HFFc6 (cell line): ENCODE measurements at regions not wholly inside any gene's neighbourhood (a gene's known extent, or its start where the extent isn't known, plus 50 kb on each side); places are given as distances from the start of the nearest gene placed in this dataset.

Experiments
- DNase-seq: peaks from one replicate; pipeline ENCODE4 v3.0.0-alpha.2; 2018
- H3K27ac Mint-ChIP-seq: 2 replicates; pipeline ENCODE4 v1.8.0; 2020; ENCODE audit warnings: mild to moderate bottlenecking, mixed read lengths
- H3K27me3 Mint-ChIP-seq: 2 replicates; pipeline ENCODE4 v1.8.0; 2021; ENCODE audit warnings: mild to moderate bottlenecking, moderate library complexity, mixed read lengths; ENCODE audit not compliant: insufficient read depth
- H3K36me3 Mint-ChIP-seq: 2 replicates; pipeline ENCODE4 v1.8.0; 2021; ENCODE audit warnings: low read depth, mixed read lengths
- H3K4me1 Mint-ChIP-seq: 2 replicates; pipeline ENCODE4 v1.8.0; 2020; ENCODE audit warnings: low read depth, mixed read lengths
- H3K4me3 Mint-ChIP-seq: 2 replicates; pipeline ENCODE4 v1.8.0; 2020; ENCODE audit warnings: mild to moderate bottlenecking, moderate library complexity, mixed read lengths
- H3K9me3 Mint-ChIP-seq: 2 replicates; pipeline ENCODE4 v1.8.0; 2020; ENCODE audit warnings: mild to moderate bottlenecking, mixed read lengths
- TF ChIP-seq, protein P1 (sequence below): fragments of 200-600 bp; sonication (generic); IDR thresholded peaks from 2 replicates; pipeline ENCODE4 v1.5.0; 2021; ENCODE audit warnings: antibody characterized with exemption, mild to moderate bottlenecking

DNA sequence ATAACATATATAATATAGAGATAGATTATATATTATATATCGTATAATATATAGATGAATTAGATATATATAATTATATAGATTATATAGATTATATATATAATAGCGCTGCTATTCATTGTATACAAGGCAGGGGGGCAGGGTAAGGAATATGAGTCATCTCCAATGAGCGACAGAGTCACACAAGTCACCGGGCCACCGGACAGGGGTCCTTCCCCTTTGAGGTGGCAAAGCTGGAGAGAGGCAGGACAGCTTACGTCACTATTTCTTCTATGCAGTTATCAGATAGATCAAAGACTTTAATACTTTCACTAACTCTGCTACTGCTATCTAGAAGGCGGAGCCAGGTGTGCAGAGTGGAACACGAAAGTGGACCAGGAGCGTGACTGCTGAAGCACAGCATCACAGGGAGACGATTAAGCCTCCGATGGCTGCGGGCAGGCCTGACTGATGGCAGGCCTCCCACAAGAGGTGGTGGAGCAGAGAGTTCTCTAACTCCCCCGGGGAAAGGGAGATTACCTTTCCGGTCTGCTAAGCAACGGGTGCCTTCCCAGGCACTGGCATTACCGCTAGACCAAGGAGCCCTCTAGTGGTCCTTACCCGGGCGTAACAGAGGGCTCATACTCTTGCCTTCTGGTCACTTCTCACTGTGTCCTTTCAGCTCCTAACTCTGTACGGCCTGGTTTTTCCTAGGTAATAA lies 2154.7 kb downstream of the MRPL39 start:
- TF ChIP-seq, protein P1, sequence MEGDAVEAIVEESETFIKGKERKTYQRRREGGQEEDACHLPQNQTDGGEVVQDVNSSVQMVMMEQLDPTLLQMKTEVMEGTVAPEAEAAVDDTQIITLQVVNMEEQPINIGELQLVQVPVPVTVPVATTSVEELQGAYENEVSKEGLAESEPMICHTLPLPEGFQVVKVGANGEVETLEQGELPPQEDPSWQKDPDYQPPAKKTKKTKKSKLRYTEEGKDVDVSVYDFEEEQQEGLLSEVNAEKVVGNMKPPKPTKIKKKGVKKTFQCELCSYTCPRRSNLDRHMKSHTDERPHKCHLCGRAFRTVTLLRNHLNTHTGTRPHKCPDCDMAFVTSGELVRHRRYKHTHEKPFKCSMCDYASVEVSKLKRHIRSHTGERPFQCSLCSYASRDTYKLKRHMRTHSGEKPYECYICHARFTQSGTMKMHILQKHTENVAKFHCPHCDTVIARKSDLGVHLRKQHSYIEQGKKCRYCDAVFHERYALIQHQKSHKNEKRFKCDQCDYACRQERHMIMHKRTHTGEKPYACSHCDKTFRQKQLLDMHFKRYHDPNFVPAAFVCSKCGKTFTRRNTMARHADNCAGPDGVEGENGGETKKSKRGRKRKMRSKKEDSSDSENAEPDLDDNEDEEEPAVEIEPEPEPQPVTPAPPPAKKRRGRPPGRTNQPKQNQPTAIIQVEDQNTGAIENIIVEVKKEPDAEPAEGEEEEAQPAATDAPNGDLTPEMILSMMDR: no peak
- Mint-ChIP-seq H3K27ac (no peak overlapping the region), H3K36me3 (no peaks in the 10 kb centered on the region), H3K9me3 (peaks cover 31% of the 10 kb centered on the region), H3K4me1 (no peaks in the 10 kb centered on the region), H3K27me3 (no peaks in the 10 kb centered on the region; the same call in 1 of the 2 replicates), H3K4me3 (no peak overlapping the region)
- DNase-seq: no peak

DNA sequence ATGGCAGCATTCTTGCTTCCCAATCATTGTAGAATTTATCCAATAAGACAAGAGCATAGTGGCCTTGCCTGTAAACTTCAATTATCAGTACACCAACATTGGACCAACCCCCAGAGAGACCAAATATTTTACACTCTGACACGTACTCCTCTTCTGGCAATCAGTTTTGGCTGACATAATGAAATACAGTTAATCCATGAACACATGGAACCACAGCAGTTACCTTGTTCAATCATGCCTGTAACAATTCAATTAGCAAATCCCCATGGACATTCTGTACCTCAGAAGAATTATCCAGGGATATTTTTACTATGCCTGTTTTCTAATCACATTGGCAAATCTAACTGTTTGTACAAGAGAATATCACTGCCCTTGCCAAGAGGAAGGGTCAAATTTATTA lies 2162.0 kb downstream of the MRPL39 start:
- H3K9me3 Mint-ChIP-seq: peaks cover 32% of the 10 kb centered on the region
- TF ChIP-seq, protein P1: no peak
- no peak overlapping the region for H3K4me3 Mint-ChIP-seq
- no peaks in the 10 kb centered on the region for H3K27me3 Mint-ChIP-seq
- no peaks in the 10 kb centered on the region for H3K36me3 Mint-ChIP-seq
- H3K27ac Mint-ChIP-seq: no peak overlapping the region
- H3K4me1 Mint-ChIP-seq: no peaks in the 10 kb centered on the region
- DNase-seq: no peak

DNA sequence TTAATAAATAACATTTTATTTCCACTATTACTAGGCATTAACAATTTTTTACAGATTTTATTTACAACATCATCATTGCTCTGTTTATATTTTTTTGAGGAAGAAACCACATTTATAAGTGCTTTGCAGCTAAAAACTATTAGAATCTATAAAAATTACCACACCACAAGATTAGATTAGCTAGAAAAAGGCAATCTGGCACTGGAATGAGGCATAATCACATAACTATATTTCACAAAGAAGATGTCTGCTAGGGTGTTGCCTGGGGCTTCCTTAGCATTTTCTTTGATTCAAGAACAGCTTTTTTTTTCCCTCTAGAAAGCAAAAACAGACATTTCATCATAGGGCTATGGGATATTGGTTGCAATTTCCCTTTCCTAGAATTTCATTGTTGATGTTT lies 2169.2 kb downstream of the MRPL39 start:
- H3K9me3 Mint-ChIP-seq: peaks cover 30% of the 10 kb centered on the region
- H3K4me3 Mint-ChIP-seq: no peak overlapping the region
- TF ChIP-seq, protein P1: no peak
- no peaks in the 10 kb centered on the region for H3K27me3 Mint-ChIP-seq
- no peaks in the 10 kb centered on the region for H3K4me1 Mint-ChIP-seq
- no peak overlapping the region for H3K27ac Mint-ChIP-seq
- peaks cover 6% of the 10 kb centered on the region; the same call in 1 of the 2 replicates for H3K36me3 Mint-ChIP-seq
- no peak for DNase-seq

DNA sequence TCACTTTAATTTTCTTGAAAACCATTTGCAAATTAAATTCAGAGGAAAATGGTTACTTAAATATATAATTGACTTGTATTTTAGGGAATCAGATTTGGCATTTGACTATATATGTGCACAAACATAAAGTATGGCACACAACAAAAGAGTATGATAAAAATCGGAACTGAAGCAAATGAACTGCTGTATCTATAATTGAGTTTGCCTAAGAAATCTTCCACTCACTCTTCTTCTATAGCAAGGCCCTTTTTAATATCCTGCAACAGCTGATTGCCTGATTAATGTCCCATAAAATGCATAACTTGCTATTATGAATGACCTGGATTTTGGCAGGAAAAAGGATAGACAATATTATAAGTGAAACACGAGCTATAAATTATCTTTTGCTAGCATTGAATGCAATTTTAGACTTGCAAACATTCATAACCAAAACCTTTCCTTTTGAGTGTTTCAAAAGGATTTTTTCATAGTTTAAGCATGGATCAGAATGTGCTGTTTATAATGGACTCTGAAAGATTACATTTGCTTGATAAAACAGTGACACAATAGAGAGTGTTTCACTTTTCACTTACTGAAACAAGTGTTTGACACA lies 2204.3 kb downstream of the MRPL39 start:
- peaks cover 26% of the 10 kb centered on the region for H3K9me3 Mint-ChIP-seq
- TF ChIP-seq, protein P1: no peak
- H3K4me3 Mint-ChIP-seq: no peak overlapping the region
- no peak for DNase-seq
- H3K27me3 Mint-ChIP-seq: no peaks in the 10 kb centered on the region
- H3K4me1 Mint-ChIP-seq: no peaks in the 10 kb centered on the region
- no peaks in the 10 kb centered on the region for H3K36me3 Mint-ChIP-seq
- H3K27ac Mint-ChIP-seq: no peak overlapping the region

DNA sequence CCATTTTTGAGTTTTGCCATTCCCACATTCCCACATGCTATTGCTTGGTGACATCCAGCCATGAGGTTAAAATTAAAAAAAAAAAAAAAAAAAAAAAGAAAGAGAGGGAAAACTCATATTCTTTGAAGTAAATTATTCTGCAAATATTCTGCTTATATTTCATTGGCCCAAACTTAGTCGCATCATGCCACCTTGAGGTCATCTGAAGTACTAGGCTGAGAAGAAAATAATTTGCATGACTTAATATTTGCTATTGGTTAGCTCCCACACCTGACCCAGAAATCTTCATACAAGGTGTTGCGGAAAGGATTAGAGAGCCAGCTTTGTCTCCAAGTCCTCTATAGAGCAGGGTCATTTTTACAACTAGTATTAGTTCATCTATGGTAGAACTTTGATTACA lies 2206.0 kb downstream of the MRPL39 start:
- no peak overlapping the region for H3K4me3 Mint-ChIP-seq
- no peaks in the 10 kb centered on the region for H3K36me3 Mint-ChIP-seq
- TF ChIP-seq, protein P1: no peak
- no peaks in the 10 kb centered on the region for H3K27me3 Mint-ChIP-seq
- DNase-seq: no peak
- H3K4me1 Mint-ChIP-seq: no peaks in the 10 kb centered on the region
- peaks cover 25% of the 10 kb centered on the region for H3K9me3 Mint-ChIP-seq
- no peak overlapping the region for H3K27ac Mint-ChIP-seq
